Transverse colon (tissue), 3 donors: ENCODE measurements at regions not wholly inside any gene's neighbourhood (a gene's known extent, or its start where the extent isn't known, plus 50 kb on each side); places are given as distances from the start of the nearest gene placed in this dataset.

Source experiments
- POLR2A ChIP-seq: fragments of 450-650 bp; IDR thresholded peaks from one replicate; pipeline ENCODE4 v1.6.1; 2016; ENCODE audit warnings: antibody characterized with exemption, mild to moderate bottlenecking, moderate library complexity
- TF ChIP-seq, protein P1 (sequence below), 5 experiments: fragments of 200-600 bp in 3 of 5; fragments of 450-650 bp in 2 of 5; sonication (generic) in 3 of 5; IDR thresholded peaks; 1 replicate in 2 of 5; 2 replicates in 3 of 5; pipeline ENCODE4 v1.5.1; 2016 to 2017; ENCODE audit warnings: antibody characterized with exemption in 5 of 5, inconsistent platforms in 3 of 5, mild to moderate bottlenecking in 2 of 5, moderate library complexity in 1 of 5

- TF ChIP-seq, protein P1, sequence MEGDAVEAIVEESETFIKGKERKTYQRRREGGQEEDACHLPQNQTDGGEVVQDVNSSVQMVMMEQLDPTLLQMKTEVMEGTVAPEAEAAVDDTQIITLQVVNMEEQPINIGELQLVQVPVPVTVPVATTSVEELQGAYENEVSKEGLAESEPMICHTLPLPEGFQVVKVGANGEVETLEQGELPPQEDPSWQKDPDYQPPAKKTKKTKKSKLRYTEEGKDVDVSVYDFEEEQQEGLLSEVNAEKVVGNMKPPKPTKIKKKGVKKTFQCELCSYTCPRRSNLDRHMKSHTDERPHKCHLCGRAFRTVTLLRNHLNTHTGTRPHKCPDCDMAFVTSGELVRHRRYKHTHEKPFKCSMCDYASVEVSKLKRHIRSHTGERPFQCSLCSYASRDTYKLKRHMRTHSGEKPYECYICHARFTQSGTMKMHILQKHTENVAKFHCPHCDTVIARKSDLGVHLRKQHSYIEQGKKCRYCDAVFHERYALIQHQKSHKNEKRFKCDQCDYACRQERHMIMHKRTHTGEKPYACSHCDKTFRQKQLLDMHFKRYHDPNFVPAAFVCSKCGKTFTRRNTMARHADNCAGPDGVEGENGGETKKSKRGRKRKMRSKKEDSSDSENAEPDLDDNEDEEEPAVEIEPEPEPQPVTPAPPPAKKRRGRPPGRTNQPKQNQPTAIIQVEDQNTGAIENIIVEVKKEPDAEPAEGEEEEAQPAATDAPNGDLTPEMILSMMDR (IDR thresholded peaks at IDR 0.05): no peak
- no peak for TF ChIP-seq POLR2A
Measured at GRCh38 chr21:36223451-36223850, 66.8 kb downstream of the DOP1B start.
